Stimulated activated CD8-positive, alpha-beta memory T cell treated with anti-CD3 and anti-CD28 coated beads, Interleukin-7, amount 100 ng/mL, for 4 hours (primary cell): ENCODE measurements at regions not wholly inside any gene's neighbourhood (a gene's known extent, or its start where the extent isn't known, plus 50 kb on each side); places are given as distances from the start of the nearest gene placed in this dataset.
"Not testable (repeated sequence)": the region's sequence is repeated elsewhere in the genome, so short reads cannot be mapped to it uniquely, and the experiment has no call there.

Source experiments
- DNase-seq, 2 donors: peaks; one replicate each; pipeline ENCODE4 v3.0.0-alpha.2; 2020; ENCODE audit warnings: low read depth in 2 of 2

DNA sequence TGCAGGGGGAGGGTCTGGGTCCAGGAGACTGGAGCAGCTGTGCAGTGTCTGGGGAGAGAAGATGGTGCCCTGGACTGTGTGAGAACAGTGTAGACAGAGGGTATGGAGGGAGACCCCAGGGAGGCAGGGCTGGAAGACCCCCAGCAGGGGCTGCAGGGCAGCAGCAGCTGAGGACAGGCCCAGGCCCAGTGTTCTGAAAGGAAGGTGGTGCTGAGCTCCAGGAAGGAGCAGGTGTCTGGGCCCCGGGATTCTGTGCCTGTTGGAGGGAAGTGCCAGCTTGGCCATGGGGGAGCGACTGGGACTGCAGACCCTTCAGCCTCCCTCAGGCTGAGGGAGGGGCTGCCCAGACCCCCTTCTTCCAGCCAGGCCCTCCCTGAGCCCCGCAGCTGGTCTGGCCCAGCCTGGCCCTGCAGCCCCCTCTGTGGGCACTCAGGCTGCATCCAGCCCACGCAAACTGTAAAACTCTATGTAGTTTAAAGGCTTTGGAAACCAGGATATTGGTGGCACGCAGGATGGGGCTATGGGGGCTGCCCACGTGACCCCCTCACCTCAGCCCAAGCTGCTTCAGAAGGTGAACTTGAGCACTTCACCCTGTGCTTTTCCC, 519.2 kb downstream of the PTPRU start:
- DNase-seq: not testable (repeated sequence)

DNA sequence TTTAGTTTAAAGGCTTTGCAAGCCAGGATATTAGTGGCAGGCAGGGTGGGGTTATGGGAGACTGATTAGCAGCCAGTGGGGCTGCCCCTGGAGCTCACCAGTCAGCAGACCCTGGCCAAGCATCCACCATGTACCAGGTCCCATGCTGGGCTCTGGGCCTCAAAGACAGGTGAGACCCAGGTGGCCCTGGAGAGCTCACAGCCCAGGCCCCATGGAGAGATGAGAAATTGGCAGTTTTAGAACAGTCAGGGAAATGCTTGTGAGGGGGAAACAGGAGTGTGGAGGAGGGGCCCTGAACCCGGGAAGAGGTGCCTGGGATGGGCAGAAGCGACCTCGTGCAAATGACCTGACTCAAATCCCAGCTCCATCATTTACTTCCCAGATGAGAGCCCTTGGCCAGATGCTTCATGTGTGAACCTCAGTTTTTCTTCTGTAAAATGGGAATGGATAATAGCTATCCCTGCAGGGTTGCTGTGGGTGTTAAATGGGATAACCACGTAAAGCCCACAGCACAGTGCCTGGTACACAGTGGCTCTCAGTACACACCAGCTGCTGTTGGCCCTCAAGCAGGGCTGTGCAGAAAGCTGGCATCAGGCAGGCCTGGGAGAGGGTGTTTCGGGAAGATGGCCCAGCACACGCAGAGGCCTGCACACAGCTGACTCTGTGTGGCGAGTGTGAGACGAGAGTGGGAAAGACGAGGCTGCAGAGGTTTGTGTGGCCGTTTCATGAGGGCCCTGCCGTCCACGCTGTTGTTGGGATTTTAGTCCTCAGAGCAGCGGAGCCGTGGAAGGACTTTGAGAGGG, 518.5 kb downstream of the PTPRU start:
- no peak for DNase-seq

DNA sequence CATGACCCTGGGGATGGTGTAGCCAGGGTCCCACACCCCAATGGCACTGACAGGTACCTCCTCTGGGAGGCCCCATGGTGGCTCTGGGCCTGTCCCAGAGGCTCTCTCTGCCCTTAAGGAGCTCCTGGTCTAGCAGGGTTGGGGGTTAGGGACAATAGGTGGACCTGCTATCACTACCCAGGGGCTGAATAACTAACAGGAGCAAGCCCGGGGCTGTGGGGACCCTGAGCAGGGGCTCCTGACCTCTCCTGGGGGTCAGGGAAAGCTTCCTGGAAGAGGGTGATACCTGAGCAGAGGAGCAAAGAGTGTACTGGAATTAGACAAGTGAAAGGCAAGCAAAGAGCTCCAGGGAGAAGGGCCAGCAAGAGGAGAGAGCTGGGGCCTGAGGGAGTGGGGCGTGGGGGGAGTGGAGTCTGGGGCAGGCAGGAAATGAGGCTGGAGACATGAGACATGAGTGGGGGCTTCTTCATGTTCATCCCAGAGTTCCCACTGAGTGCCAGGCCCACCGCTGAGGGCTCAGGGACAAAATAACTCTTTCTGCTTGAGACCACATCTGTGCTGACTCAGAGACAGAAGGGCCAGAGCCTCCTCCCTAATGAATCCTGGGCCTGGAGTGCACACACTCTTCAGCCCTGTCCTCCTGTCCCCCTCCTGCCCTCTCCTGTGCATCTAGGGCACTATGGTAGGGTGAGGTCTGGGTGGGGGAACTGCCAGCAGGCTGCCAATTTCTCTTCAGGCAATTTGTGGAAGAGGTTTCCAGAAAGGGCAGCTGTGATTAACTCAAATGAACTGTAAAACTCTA, 517.6 kb downstream of the PTPRU start:
- DNase-seq: no peak

DNA sequence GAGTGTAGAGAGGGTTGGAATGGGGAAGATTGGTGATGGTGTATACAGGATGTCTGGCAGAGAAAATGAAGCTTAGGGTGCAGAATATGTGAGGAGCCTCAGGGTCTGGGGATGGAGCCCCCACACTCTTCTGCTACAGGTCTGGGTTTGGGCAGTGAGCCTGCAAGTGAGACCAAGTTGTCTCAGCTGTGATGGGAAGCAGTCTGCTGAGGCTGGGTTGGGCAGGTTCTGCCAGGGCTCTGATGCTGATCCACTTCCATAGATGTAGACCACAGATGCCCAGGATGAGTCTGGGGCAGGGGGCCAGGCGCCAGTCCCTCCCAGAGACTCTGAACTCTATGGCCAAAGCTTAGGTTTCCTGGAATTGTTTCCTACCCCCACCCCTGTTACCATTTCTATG, 516.9 kb downstream of the PTPRU start:
- DNase-seq: no peak

DNA sequence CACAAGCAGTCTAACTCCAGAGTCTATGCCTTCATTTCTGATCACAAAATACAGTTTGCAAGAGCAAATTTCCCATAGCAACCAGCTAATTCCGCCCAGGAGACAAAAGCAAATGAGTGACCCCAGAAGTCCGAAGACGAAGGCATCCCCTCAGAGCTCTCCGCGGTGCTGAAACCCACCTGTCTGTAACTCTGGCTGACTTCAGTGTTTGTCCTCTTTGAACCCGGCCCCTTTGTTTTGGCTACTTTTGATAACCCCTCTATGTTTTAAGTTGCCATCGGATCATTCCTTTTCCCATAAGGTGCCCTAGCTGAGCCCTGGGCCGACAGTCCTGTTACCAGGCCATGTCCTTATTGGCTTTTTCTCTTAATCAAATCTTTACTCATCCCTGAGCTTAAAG, 515.8 kb downstream of the PTPRU start:
- DNase-seq: no peak

DNA sequence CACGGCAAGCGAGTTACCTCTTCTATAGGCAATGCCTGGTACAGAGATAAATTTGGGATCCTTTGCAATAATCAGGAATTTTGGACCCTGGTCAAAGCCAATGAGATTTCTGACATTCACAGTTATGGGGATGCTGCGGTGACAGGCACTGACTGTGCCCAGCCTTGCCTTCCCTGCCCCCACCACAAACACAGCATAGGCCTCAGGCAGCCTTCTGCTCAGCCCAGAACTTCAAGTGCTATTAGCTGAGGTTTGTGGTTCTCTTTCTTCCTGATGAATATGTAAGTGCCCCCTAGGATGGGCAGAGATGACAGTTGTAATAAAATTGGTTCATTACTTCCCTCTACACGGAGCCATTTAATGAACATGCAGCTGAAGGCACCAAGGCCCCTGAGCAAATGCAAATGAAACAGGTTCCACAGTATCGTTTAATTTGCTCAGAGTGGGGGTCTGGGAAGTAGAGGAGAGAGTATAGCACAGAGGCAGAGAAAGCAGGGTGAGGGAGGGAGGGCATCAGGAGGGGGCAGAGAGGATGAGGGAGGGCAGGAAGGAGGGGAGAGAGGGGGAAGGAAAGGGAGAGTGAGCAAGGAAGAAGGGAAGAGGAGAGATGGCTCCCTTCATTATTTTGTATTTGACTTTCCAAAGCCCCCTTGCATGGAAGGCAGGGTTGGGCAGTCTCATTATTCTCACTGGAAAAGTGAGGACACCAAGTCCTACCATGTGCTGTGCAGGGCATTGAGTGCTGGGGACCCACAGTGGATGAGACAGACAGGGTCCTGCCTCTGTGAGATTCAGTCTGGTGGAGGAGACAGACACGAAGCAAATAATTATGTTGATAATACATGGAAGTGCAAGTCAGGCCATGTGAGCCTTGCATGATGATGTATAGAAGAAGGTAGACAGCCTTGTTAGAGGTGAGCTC, 513.0 kb downstream of the PTPRU start:
- DNase-seq: no peak

DNA sequence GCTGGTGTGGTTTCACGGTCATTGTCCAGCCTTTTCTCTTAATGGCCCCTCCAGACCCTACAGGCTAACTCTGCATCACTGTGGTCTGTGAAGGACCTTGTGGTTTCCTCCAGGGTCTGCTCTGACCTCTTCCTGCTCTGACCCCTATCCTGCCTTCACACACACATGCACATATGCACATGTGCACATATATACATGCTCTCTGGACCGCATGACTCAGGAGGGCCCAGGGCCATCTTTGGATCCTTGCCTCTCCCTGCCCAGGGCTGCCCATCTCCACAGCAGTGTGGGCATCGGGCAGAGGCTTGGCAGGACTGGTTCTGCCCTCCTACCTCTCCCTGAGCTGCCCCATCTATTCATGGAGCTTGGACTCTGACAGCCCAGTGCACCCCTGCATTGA, 510.9 kb downstream of the PTPRU start:
- DNase-seq: no peak

DNA sequence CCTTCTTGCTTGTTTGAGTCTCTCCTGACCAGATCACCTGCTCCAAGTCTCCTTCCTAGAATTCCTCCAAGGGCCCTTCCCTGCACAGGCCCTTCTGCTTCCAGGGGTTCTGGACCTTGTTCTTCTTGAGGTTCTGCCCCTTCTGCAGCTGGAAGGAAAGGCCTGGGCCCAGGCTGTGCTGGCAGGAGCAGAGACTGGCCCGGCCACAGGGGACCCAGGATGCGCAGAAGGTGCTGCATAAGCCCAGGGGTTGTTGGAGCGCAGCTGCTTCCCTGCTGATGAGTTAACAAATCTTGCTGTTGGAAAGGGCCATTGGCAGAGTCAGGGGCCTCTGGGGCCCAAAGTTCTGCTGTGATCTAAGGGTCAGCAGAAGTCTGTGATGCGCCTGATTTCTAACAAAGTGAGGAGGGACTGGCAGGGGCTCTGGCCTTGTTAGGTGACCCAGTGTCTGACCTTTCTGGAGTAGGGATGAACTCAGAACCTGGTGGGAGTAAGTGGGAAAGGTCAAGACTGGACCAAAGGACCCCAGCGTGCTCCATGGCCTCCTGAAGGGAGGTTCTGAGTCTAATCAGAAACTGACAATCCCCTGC, 509.8 kb downstream of the PTPRU start:
- no peak for DNase-seq

DNA sequence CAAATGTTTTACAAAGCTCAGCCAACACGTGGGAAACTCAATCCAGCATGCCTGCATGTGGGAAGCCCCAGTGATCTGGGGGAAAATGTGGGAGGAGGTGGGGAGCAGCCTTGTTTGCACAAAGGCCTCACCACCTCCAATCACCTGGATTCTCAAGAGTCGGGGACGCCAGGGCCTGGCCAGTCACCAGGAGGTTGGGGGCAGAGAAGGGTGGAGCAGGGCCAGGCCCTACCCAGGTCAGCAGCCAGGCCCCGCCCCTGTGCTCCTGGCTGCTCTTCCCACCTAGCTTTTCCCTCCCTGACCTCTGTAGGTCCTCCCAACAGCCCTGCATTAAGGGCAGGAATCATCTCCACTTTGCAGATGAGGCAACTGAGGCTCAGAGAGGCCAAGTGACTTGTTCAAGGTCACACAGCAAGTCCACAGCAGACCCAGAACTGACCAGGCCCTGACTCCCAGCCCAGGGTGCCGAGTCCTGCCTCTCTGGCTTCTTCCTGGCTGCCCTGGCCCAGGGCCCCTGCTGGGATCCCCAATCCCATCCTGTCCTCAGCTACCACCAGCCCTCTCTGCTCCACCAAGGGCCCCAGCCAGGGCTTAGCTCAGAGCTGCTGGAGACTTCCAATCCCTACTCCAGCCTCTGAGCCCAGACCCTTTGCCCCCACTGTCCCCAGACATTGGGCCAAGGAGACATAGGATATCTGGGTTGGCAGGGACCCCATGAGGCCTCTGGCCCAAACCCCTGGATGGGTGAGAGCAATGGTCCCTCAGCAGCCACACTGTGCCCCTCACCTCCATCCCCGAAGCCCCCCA, 508.6 kb downstream of the PTPRU start:
- DNase-seq: no peak

DNA sequence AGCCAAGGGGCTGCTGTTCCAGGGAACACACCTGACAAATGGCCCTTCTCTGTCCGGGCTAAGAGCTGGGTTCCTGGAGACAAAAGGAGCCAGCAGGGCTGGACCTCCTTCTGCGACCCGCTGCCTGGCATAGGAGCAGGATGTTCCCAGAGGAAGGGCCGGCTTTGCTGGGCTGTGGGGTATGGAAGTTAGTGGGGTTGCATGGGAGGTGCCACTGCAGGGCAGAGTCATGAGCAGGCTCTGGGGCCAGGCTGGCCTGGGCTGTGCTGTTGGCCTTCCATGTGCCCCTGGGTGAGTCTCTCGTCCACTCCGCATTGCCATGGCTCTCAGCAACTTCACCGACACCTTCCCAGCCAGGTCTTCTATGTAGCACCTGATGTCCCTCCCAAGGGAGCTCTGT, 507.6 kb downstream of the PTPRU start:
- DNase-seq: no peak

DNA sequence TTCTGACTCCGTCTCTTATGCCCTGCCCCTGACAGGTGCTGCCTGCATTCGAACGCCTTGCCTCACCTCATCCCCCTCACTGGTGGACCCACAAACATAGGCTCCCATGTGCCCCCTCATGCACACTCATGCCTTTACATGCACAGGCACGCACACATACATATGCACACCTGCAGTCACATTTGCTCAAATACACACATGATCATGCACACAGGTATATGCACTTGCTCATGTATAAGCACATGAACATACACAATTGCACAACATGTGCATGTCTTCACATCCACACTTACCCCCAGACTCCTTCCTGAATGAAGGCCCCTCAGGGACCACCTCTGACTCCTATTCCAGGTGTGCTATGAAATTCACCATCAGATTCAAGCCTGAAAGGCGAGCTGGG, 506.9 kb downstream of the PTPRU start:
- DNase-seq: no peak

DNA sequence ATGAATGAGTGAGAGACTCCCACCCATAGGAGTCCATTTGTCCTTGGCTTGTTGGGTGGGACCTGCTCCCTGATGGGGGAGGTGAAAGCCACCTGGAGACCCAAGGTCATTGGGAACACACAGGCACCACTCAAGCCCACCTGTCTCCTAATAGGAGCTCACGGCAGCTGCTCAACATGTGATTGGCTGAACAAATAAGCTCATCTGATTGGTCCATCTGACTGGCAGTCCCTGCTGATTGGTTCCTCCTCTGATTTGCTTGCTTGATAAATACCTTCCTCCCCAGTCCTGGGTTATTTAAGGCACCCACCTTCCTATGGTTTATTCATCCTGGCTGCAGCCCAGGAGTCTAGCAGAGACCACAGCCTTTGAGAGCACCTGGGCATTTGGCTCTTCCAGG, 502.9 kb downstream of the PTPRU start:
- DNase-seq: no peak

DNA sequence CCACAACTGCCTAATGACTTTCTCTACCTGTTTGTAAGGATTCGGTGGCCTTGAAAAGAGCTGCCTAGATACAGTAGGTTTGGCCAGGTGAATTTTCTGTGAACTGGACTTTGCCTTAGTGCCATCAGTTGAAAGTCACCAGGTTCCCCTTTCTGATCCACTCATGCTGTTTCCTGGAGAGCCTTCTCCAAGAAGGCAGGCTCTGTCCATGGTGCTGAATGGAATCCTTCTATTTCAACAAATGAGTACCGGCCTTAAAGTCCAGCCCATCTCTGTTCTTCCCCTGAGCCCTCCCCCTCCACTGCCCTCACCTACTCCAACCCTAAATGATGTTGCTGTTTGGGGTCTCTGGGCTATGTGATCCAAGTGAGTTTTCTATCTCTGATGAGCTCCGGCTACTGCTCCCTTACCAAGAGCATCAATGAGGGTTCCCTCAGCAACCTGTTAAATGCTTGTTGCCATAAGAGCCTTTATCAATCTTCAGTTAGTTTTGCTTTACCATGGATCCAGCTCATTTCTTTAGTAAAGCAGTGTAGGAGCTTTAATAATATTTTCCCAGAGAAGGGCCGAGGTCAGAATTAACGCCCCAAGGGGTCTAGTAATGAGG, 500.4 kb downstream of the PTPRU start:
- no peak for DNase-seq

DNA sequence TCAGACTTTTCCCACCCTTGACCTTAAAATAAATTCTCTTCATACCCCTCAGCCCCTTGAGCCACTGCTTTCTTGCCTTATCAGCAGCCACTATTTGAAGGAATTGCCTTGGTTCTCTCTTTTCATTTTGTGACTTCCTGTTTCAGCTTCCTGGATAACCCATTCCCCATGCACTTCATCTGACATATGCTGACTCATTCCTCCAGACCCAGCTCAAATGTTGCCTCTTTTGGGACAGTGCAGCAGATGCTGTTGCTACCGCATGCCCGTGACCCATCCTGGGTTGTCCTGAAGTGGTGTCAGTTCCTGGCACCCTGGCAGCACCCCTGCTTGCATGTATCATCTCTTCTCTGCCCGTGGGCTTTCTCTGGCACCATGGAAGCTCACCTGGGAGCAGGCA, 496.1 kb downstream of the PTPRU start:
- no peak for DNase-seq

DNA sequence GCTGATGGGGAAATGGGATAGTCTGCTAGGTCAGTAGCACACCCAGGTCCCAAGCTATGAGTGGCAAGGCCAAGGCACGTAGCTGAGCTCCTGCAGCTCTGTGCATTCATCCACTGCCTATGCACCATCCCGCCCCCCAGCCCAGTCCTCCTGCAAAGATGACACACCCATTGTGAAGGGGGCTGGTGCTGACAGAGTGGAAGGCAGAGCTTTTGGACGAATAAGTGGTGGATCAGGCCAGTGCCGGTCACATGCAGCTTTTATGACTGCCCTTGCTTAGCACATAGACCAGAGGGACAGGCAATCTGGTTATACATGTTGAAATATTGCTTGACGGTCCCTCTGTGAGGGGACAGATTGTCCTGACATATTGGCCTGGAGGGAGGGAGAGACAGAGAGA, 494.3 kb downstream of the PTPRU start:
- DNase-seq: no peak

DNA sequence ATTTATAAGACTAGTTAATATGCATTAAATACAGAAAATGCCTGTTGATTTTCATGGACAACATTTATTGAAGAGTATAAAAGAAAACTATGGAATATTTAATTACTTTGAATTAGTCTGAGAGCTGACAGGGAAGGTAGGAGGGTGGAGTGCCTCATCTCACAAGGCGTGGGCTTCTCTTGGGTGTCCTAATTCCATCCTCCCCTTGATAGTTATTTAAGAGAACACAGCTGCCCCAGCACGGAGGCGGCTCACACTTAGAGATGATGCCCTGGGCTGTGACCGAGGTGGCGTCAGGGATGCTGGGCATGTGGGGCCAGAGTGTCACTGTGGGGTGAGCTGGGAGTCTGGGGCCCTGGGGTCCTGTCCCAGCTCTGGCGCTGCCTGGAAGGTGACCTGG, 493.0 kb downstream of the PTPRU start:
- DNase-seq: no peak

DNA sequence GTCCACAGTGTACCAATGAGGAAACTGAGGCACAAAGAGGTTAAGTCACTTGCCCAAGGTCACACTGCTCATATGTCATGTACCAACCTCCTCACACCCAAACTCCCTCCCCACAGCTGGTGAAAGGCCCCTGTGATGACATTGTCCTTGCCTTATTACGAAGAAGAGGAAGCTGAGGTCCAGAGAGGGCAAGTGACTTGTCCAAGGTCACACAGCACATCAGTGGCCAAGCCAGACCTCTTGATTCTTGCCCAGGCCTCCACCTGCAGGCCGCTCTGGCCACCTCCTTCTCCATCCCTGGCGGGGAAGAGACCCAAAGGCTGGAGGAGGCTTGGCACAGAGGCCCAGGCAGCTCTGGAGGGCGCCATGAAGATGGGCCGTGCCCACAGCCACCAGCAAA, 492.4 kb downstream of the PTPRU start:
- DNase-seq: no peak

DNA sequence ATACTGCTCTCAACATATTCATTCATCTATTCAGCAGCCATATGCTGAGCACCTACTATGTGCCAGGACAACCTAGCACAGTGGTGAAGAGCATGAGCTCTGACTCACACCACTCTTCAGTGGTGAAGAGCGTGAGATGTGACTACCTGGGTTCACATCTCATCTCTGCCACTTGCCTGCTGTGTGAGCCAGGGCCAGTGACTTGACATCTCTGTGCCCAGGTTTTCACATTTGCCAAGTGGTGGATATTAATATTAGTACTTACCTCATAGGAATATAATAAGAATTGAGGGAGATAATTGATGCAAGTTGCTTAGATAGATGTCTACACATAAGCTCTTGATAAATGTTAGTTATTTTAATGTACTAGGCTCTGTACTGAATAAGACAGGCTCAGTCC, 488.9 kb downstream of the PTPRU start:
- DNase-seq: no peak

DNA sequence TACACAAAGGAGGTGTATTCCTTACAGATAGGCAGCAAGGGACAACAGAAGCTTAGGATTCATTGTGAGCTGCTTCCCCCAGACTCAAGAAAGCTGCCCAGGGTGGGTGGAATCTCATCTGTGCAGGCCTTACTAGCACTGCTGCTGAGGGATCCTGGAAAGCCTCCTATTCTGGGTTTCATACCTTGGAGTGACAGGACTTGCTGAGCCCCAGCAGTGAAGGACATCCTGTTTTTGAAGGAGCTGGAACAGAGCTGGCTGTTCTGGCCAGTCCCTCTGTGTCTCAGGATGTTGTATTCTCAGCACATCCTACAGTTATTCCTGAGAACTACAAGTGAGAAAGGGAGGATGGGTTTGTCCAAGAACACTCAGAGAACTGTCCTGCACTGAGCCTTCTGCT, 486.3 kb downstream of the PTPRU start:
- no peak for DNase-seq

DNA sequence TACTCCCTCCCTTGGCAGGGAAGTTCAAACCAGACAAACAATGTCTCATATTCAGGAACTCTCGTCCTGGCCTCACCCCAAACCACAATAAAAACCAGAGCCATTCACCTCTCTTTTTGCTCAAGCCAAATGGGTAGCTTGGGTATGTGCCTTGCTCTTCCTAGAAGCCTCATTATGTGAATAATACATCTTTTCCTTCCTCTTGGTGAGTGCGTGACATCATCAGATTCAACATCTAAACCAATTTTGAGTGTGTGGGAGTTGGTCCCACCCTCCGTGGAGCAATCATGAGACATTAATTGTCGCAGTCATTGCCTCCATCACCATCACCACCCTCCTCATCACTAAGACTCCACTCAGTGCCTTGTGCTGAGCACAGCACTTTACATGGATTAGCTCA, 482.9 kb downstream of the PTPRU start:
- DNase-seq: no peak
